HL-60/S4 treated with retinoic acid at 250 ng/mL for 4 days and 3 days (cell line): ENCODE measurements at regions not wholly inside any gene's neighbourhood (a gene's known extent, or its start where the extent isn't known, plus 50 kb on each side); places are given as distances from the start of the nearest gene placed in this dataset.
"Not testable (repeated sequence)": the region's sequence is repeated elsewhere in the genome, so short reads cannot be mapped to it uniquely, and the experiment has no call there.

Source experiments
- in situ Hi-C: fragments of 300-500 bp; cut with MboI; formaldehyde crosslinking; loops from 2 replicates; pipeline ENCODE4 v1.7.0; 2022; ENCODE audit warnings: low sequenced_read_pairs

DNA sequence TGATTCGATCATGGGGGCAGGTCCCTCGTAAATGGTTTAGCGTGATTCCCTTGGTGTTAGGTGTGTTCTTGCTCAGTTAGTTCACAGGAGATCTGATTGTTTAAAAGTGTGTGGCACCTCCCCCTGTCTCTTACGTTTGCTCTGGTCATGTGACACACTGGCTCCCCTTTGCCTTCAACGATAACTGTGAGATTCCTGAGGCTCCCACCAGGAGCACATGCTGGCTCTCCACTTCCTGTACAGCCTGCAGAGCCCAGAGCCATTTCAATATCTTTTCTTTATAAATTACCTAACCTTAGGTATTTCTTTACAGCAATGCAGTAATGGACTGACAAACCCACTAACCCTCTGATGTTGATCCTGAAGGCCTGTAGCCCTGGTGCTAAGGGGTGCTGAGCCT, 141.9 kb downstream of the FCRL5 start:
- in situ Hi-C loops = no loop called here

DNA sequence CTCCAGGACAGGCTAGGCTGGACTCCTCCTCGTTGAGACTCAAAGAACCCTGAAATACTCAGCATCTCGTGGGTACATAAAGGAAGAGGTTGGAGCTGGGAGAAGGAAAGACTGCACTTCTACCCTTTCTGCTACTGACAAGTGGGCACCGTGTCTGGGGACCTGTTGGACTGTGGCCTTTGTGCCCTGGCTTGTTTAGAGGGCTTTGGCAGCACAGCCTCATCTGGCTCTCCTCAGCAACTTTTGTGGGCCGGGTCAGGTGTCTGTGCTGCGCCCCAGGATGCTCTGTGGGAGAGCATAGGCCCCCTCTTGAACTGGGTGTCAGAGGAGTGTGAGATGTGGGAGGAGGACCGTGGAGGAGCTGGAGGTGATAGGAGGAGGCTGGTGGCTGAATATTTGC, 142.4 kb downstream of the FCRL5 start:
- in situ Hi-C loops = no loop called here

DNA sequence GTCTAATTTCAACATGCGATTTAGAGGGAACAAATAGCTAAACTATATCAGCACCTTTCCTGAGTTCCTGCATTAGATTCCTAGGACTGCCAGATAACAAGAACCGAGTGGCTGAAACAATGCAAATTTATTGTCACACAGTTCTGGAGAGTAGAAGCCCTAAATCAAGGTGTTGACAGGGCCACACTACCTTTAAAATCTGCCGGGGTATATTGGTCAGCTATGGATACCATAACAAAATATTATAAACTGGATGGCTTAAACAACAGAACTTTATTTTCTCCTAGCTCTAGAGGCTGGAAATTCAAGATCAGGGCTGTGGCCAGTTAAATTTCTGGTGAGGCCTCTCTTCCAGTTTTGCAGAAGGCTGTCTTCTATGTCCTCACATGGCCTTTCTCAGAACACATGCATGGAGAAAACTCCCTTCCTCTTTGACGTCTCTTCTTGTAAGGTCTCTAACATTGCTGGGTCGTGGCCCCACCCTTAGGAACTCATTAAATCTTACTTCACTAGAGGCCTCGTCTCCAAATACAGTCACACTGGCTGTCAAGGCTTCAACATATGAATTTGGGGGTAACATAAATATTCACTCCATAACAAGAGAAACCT, 144.3 kb downstream of the FCRL5 start:
- in situ Hi-C loops = no loop called here

DNA sequence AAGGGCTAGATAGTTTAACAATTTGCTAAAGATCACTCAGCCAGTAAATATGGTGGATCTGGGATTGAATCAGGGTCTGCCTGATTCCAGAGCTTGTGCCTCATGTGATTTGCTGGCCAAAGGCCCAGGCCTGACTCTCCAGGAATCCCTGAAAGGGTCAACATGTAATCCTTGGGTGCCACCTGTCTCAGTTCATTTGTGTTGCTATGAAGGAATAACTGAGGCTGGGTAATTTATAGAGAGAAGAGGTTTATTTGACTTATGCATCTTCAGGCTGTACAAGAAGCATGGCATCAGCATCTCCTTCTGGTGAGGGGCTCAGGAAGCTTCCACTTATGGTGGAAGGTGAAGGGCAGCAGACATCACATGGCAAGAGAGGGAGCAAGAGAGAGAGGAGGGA, 144.9 kb downstream of the FCRL5 start:
- in situ Hi-C loops = no loop called here

DNA sequence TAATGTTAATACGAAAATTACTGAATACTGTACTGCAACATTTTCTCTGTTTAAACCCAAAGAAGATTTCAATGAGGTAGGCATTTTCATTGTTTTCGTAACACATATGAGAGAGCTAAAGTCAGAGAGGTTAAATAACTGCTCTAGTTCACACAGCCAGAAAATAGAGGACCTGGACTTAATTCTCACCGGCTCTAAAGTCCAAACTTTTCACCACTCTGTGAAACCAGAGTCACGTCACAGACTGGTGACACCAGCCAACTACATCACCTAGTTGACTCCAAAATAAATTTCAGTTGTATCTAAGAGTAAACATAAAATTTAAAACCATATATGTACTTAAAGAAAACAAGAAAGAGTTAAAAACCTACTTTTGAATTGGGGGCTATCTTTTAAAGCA, 146.7 kb downstream of the FCRL5 start:
- in situ Hi-C loops = no loop called here

DNA sequence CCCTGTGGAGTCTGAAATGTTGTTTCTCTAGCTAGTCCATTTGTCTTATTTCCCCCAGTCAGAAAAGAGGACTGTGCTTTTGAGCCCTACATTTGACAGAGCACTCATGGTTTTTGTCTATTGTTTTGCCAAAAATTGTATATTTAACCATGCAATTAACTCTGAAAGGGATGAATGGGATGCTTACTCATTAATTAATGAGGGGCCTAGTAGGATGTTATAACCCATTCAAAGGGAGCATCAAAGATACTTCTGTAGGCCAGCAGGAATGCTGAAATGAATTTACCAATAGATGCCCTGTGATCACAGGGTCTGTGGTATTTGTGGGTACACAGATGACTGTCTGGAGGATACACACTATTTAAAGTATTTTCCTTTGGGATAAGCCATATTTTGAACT, 147.7 kb downstream of the FCRL5 start:
- in situ Hi-C loops = no loop called here

DNA sequence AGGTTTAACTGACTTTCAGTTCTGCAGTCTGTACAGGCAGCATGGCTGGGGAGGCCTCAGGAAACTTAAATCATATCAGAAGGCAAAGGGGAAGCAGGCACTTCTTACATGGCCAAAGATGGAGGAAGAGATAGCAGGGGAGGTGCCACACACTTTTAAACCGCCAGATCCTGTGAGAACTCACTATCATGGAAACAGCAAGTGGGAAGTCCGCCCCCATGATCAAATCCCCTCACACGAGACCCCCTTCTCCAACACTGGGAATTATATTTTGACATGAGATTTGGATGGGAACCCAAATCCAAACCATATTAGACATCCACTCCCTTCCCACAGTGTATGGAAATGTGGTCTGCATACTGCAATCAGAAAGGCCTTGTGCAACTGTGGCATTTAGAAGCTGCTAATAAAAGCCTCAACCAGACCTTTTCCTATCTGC, 148.2 kb downstream of the FCRL5 start:
- in situ Hi-C loops = no loop called here

DNA sequence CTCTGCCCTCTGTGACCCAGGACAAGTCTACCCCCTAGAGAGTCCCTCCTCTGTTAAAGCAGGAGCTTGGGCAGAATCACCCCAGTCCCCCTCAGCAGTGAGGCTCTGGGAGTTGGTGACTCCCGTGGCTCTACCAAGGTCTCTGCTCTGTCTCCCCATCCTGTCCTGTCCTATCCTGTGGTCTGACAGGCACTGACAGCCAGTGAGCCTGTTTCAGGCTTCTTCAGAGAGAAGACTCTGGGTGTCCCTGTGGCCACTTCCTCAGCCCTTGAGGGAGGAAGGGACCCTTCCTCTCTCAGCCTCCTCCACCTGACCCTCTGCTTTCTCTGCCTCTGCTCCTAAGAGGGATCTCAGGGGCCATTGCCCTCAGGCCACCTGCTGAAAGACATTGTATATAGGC, 148.7 kb downstream of the FCRL5 start:
- in situ Hi-C loops = no loop called here

DNA sequence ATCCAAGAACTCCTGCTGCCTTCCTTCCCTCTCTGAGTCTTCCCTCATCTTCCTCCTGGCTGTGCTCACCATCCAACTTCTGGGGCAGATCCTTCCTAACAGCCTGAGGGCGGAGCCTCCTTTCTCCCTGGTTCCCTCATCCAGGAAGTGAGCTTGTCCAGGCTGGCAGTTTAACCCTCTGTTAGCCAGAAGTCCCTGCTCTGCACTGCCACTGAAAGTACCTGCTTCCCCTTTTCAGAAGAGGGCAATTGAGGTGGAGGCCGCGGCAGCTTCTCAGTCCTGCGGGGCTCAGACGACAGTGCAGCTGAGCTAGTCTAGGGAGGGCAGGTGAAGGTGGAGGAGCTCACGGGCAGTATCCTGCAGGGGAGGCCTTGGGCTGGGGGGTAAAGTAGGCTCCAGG, 149.1 kb downstream of the FCRL5 start:
- in situ Hi-C loops = no loop called here

DNA sequence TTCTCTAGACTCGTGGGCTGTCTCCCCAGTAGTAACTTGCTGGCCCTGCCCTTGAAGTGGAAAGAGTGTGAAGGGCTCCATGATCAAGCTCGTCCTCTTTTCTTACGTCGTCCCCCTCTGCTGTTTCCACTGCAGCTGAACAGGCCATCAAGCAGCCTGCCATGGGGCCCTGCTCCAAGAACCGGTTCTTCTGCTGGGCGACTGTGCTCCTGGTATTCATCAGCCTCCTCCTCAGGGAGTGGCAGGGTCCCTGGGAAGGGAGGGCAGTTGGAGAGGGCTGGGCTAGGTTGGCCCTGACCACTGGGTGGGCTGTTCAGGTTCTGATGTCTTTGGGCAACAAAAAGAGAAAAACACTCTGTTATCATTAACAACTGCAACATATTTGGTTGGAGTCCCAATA, 151.5 kb downstream of the FCRL5 start:
- in situ Hi-C loops = no loop called here

DNA sequence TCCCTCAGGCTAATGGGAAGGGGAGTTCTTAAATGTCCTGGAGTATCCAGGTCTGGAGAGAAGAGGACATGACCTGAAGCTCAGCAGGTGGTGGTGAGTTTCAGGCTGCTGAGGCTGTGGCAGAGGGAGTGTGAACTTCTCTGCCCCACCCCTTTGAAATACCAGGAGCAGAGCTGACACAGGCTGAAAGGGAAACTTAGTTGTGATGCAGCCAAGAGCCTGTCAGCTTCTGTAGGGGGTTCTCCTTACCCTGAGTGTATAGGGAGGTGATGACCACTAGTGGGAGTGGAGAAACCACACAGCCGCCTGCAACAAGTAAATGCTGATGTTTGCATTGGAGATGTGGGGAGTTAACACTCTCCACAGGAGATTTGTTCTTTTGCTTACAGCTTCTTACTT, 152.3 kb downstream of the FCRL5 start:
- in situ Hi-C loops = no loop called here

DNA sequence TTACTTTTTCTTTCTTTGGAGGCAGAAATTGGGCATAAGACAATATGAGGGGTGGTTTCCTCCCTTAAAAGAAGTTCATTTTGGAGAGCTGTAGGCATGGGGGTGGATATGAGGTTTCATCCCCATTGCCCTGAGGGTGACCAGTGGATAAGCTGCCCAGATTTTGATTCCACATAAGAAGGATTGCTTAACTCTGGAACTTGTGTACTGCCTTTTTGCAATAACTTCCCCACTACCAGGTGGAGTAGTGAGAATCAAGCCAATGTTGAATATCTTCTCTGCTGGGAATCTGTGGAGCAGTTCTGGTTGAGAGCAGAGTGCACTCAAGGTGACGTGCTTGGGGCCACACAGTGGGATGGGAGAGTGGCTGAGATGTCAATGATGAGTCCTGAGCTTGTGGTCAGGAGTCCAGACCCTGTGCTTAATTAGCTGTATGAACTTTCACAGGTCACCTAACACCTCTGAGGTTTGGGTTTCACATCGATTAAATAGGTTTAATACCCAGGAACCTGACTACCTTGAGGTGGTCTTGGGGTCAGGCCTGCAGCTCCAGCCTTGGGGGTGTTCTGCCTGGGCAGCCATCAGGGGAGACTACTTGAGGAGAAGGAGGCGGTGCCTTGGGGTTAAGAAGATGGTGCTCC, 152.9 kb downstream of the FCRL5 start:
- in situ Hi-C loops = no loop called here

DNA sequence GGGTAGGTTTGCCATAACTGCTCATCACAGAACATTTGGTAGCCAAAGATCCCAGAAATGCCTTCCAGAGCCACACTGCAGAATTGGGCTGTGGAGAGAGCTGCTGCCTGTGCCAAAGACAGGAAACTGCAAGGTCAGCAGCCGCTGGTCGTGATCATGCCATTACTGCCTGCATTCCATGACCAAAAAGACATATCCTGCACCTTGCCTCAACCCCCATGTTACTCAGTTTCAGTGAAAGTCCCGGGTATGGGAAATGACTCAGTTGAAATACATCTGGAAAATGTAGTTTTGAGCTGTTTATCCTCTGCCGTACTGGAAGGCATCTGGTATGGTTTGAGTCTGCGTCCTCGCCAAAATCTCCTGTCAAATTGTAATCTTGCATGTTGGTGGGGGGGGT, 161.7 kb downstream of the FCRL5 start:
- in situ Hi-C loops = no loop called here

DNA sequence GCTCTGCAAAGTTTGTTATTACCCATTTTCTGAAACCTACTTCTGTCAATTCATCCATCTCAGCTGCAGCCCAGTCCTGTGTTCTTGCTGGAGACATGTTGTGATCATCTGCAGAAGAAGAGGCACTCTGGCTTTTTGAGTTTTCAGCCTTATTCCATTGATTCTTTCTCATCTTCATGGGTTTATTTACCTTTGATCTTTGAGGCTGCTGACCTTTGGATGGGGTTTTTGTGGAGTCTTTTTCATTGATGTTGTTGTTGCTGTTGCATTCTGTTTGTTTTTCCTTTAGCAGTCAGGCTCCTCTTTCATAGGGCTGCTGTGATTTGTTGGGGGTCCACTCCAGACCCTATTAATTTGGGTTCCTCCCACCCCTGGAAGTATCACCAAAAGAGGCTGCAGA, 164.3 kb downstream of the FCRL5 start:
- in situ Hi-C loops = loop anchor here (5.0 kb wide), 1 partner anchor 104 kb away; no protein-coding TSS in a partner anchor

DNA sequence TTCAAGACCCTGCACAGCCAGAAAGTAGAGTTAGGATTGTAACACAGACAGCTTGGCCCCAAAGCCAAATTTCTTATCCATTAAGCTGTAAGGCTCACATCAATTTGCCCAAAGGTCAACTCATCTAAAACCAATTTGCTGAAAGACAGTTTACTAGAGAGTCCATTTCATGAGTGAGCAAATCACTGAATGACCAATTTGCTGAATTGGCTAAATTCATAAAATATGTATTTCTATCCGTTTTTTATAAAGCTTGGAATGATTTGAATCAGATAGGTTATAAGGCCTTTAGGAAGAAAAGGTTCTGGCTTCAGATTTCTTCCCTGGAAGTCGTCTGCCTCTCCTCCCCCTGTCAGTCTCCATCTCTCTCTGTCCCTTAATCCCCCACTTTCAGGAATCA, 168.1 kb downstream of the FCRL5 start:
- in situ Hi-C loops = no loop called here

DNA sequence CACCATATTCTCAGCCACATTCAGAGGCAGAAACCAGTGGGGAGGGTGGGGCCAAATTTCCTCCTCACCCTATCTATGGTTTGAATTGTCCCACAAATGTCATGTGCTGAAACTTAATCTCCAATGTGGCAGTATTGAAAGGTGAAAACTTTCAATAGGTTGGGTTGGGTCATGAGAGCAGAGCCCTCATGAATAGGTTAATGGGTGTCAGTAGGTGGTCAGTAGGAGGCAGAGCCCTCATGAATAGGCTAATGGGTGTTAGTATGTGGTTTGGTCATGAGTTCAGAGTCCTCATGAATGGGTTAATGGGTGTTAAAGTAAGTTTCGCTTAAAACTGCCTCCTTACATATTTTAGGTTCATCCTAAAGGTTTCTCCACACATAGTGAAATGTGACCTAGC, 170.0 kb downstream of the FCRL5 start:
- in situ Hi-C loops = no loop called here

DNA sequence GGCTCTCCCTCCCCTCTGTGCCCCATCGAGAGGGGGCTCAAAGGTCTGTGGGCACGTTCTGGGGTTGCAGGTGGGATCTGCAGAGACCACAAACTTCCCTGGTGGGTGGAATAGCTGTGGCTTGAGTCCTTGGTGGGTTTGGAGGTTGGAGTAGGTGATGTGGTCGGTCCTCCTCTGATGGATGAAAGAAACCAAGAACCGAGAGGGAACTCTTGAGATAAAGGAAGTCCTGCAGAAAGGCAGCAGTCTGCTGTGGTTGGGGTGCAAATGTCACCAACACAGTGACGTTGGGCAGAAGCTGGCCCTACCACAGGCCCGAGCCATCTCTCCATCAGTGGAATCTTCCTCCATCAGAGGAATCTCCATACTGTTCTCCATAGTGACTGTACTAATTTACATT, 171.8 kb downstream of the FCRL5 start:
- in situ Hi-C loops = no loop called here

DNA sequence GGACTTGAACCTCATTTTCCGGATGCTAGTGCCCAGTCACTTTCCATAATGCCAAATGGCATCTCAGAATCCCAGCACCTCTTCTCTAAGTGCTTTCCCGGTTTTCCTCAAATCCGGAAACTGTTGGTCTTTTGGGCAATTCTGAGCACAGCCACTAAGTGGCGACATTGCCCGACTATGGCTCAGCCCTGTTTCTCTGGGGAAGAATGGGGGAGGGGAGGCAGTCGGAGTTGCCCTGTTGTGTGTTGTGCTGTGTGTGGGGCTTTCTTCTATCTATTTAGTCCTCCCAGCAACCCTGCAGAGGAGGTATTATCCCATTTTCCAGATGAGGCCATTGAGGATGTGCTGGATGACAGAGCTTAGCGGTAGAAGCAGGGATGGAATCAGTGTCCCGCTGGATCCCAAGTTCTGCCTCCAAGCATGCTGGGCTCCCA, 175.0 kb downstream of the FCRL5 start:
- in situ Hi-C loops = not testable (repeated sequence)

DNA sequence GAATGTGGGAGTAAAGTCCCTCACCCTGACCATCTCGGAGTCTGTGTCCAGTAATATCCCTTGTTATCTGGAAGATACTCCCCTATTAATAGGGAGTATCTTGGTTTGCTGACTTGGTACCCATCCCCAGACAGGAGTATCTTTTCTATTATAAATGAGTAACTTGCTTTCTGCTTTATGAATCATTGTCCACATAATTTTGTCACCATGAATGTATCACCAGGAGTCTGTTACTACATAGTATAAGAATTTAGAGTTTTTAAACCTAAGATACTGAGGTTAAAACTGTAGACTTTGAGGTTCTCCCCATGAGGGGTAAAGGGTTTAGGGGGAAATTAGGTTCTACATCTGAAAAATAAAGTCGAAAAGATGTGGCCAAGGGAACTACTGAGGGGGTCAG, 175.6 kb downstream of the FCRL5 start:
- in situ Hi-C loops = no loop called here

DNA sequence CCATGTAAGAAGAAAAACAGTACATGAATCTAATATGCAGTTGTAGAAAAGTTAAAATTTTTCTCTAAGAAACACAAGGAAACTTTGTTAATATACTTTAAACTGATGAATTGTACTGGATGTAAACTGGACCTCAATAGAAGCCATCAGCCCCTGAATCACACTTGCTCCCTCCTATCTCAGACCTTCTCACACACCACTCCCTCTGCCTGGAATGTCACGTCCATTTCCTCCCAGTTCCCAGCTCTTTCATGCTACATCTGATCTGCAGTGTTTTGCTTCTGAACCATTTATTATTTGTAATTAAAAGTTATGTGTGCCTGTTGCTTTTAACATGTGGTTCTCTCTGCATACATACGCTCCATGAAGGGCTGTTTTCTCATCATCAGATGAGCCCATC, 180.0 kb downstream of the FCRL5 start:
- in situ Hi-C loops = not testable (repeated sequence)

DNA sequence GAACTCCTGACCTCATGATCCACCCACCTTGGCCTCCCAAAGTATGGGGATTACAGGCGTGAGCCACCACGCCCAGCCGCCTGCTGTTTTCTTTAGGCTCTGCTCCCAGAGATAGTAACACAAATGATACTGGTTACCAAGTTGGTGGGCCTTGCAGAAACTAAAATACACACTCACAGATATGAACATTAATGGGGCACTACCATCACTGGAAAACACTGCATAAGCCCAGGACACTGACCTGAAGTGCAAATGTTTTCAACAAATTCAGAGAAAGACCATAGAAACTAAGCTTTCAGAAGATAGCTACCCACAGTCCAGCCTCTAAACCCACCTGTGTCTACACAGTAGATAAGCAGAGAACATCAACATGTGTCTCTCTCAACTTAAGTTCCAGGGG, 180.5 kb downstream of the FCRL5 start:
- in situ Hi-C loops = no loop called here

DNA sequence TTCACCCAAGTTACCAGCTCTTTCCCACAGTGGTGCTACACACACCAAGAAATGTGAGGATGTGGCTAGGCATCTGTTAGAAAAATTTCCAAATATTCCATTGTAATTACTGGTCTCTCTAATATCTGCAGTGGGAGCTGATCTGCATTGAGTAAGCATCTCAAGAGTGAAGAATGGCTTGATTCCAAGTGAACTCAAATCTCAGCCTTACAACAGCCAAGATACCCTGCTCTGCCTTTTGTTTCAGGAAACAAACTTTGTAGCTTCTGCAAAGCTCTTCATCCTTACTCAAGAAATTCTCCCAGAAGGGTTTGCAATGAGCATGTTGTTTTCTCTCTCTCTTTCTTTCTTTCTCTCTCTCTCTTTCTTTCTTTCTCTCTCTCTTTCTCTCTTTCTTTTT, 181.1 kb downstream of the FCRL5 start:
- in situ Hi-C loops = no loop called here

DNA sequence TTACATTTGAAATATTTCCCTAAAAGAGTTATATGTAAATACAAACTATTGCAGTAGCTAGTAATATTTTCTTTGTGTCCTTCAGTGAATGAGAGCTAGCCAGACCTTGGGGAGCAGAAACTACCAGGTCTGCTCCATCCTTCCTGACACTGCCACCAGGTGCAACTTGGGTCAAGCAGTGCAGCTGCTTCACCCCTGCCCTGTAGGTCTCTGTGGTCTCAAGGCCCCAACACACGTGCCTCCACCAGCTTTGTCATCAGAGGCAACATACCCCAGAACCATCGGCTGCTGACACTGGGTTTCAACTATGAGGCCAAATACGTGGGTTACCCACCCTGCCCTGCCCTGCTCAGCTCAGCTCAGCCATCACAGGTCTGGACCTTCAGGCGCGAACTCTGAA, 181.6 kb downstream of the FCRL5 start:
- in situ Hi-C loops = no loop called here
